Sigmoid colon (tissue), 6 donors: ENCODE measurements at regions not wholly inside any gene's neighbourhood (a gene's known extent, or its start where the extent isn't known, plus 50 kb on each side); places are given as distances from the start of the nearest gene placed in this dataset.

Experiments
- DNase-seq: peaks from one replicate; pipeline ENCODE4 v3.0.0-alpha.2; 2019
- H3K27ac ChIP-seq, 4 donors: fragments of 200-600 bp; sonication (generic); one replicate each; pipeline ENCODE4 v1.5.1; 2016 to 2019; ENCODE audit warnings: mild to moderate bottlenecking in 1 of 4
- H3K27me3 ChIP-seq, 3 donors: fragments of 200-600 bp; sonication (generic); one replicate each; pipeline ENCODE4 v1.5.1; 2019; ENCODE audit warnings: mild to moderate bottlenecking in 1 of 3
- H3K36me3 ChIP-seq, 4 donors: fragments of 200-600 bp; sonication (generic); one replicate each; pipeline ENCODE4 v1.5.1; 2016 to 2019
- H3K4me1 ChIP-seq, 4 donors: fragments of 200-600 bp; sonication (generic); one replicate each; pipeline ENCODE4 v1.5.1; 2017 to 2019
- H3K4me3 ChIP-seq, 4 donors: fragments of 200-600 bp; sonication (generic); one replicate each; pipeline ENCODE4 v1.5.1; 2017 to 2019; ENCODE audit warnings: mild to moderate bottlenecking in 2 of 4, moderate library complexity in 1 of 4
- H3K9me3 ChIP-seq, 4 donors: fragments of 200-600 bp in 3 of 4; sonication (generic) in 3 of 4; one replicate each; pipeline versions ENCODE4 v1.5.1 to v1.6.1; 2013 to 2019
- CTCF ChIP-seq, 4 experiments: fragments of 450-650 bp in 3 of 4; fragments of 200-600 bp in 1 of 4; IDR thresholded peaks; one replicate each; pipeline ENCODE4 v1.5.1; 2016 to 2019; ENCODE audit warnings: antibody characterized with exemption in 4 of 4, mild to moderate bottlenecking in 3 of 4, moderate library complexity in 2 of 4
- EP300 ChIP-seq, 4 donors: sonication (generic); formaldehyde crosslinking; IDR thresholded peaks; one replicate each; pipeline ENCODE4 v1.6.1; 2017; ENCODE audit warnings: antibody characterized with exemption in 4 of 4
- POLR2A ChIP-seq, 2 donors: fragments of 450-650 bp; IDR thresholded peaks; one replicate each; pipeline ENCODE4 v1.6.1; 2016; ENCODE audit warnings: antibody characterized with exemption in 2 of 2, mild to moderate bottlenecking in 2 of 2, moderate library complexity in 2 of 2
- POLR2AphosphoS5 ChIP-seq, 4 donors: sonication (generic); formaldehyde crosslinking; IDR thresholded peaks; one replicate each; pipeline ENCODE4 v1.6.1; 2017; ENCODE audit warnings: antibody characterized with exemption in 4 of 4
- WGBS, 2 donors: extraction: QIAGEN DNeasy Blood & Tissue Kit; methylation state at CpG; one replicate each; pipeline ENCODE4 v1.1.7; 2013; 5-methylcytosine and 5-hydroxymethylcytosine counted together
- intact Hi-C: fragments of 100-400 bp; cut with DNase I; formaldehyde crosslinking; loops from one replicate; pipeline ENCODE4 v1.15.1; 2023
- donor health status: healthy with polysubstance abuse.
- donor health status: healthy.

GRCh38 chr16:74076568-74076967 is 220.0 kb upstream of the PSMD7 start:
- peaks cover 0 to 3% (median 0%) of the 10 kb centered on the region in 4 donors for H3K9me3 ChIP-seq
- H3K27ac ChIP-seq, result no peak overlapping the region
- no peak overlapping the region for H3K4me3 ChIP-seq
- H3K4me1 ChIP-seq, result no peaks in the 10 kb centered on the region
- intact Hi-C loops, result no loop called here
- H3K27me3 ChIP-seq, result no peaks in the 10 kb centered on the region
- 85 to 94% methylated on average over 2 of the region's 2 CpGs for WGBS, 2 donors
- no peaks in the 10 kb centered on the region for H3K36me3 ChIP-seq
- no peak for DNase-seq
- no peak for TF ChIP-seq CTCF (IDR thresholded peaks at IDR 0.05)
- TF ChIP-seq EP300 (IDR thresholded peaks at IDR 0.05), result no peak
- no peak for TF ChIP-seq POLR2AphosphoS5 (IDR thresholded peaks at IDR 0.05)
- TF ChIP-seq POLR2A (IDR thresholded peaks at IDR 0.05), result no peak

- no peaks in the 10 kb centered on the region for H3K4me1 ChIP-seq
- WGBS, 2 donors, result 88 to 92% methylated on average over 4 of the region's 4 CpGs
- TF ChIP-seq POLR2A (IDR thresholded peaks at IDR 0.05), result no peak
- TF ChIP-seq EP300 (IDR thresholded peaks at IDR 0.05), result no peak
- TF ChIP-seq POLR2AphosphoS5 (IDR thresholded peaks at IDR 0.05), result no peak
- TF ChIP-seq CTCF (IDR thresholded peaks at IDR 0.05), result no peak
- intact Hi-C loops, result no loop called here
- H3K36me3 ChIP-seq, result no peaks in the 10 kb centered on the region
- no peak overlapping the region for H3K4me3 ChIP-seq
- peaks cover 0 to 3% (median 0%) of the 10 kb centered on the region in 4 donors for H3K9me3 ChIP-seq
- no peak overlapping the region for H3K27ac ChIP-seq
- no peak for DNase-seq
- no peaks in the 10 kb centered on the region for H3K27me3 ChIP-seq
Measured at GRCh38 chr16:74075393-74075792, 221.2 kb upstream of the PSMD7 start.

GRCh38 chr16:74073456-74073855 is 223.2 kb upstream of the PSMD7 start:
- H3K27ac ChIP-seq, result no peak overlapping the region
- intact Hi-C loops, result no loop called here
- TF ChIP-seq POLR2AphosphoS5 (IDR thresholded peaks at IDR 0.05), result no peak
- no peak for TF ChIP-seq EP300 (IDR thresholded peaks at IDR 0.05)
- no peak for TF ChIP-seq POLR2A (IDR thresholded peaks at IDR 0.05)
- TF ChIP-seq CTCF (IDR thresholded peaks at IDR 0.05), result no peak
- no peaks in the 10 kb centered on the region for H3K36me3 ChIP-seq
- H3K4me1 ChIP-seq, result no peaks in the 10 kb centered on the region
- no peaks in the 10 kb centered on the region for H3K27me3 ChIP-seq
- WGBS, 2 donors, result 94 to 95% methylated on average over 3 of the region's 3 CpGs
- no peak for DNase-seq
- H3K4me3 ChIP-seq, result no peak overlapping the region
- H3K9me3 ChIP-seq, result peaks cover 0 to 3% (median 0%) of the 10 kb centered on the region in 4 donors

- no peaks in the 10 kb centered on the region for H3K4me1 ChIP-seq
- H3K27ac ChIP-seq, result no peak overlapping the region
- 72 to 82% methylated on average over 8 of the region's 8 CpGs for WGBS, 2 donors
- no peaks in the 10 kb centered on the region for H3K27me3 ChIP-seq
- intact Hi-C loops, result no loop called here
- no peaks in the 10 kb centered on the region for H3K36me3 ChIP-seq
- H3K4me3 ChIP-seq, result no peak overlapping the region
- TF ChIP-seq CTCF (IDR thresholded peaks at IDR 0.05) (no peak), POLR2A (IDR thresholded peaks at IDR 0.05) (no peak), POLR2AphosphoS5 (IDR thresholded peaks at IDR 0.05) (no peak), EP300 (IDR thresholded peaks at IDR 0.05) (no peak)
- DNase-seq, result no peak
- peaks cover 0 to 3% (median 0%) of the 10 kb centered on the region in 4 donors for H3K9me3 ChIP-seq
Measured at GRCh38 chr16:74071996-74072535, 224.5 kb upstream of the PSMD7 start.

- Histone ChIP-seq H3K27ac (no peak overlapping the region), H3K27me3 (no peaks in the 10 kb centered on the region), H3K9me3 (no peaks in the 10 kb centered on the region), H3K4me1 (no peaks in the 10 kb centered on the region), H3K36me3 (no peaks in the 10 kb centered on the region), H3K4me3 (no peak overlapping the region)
- intact Hi-C loops, result no loop called here
- TF ChIP-seq POLR2AphosphoS5 (IDR thresholded peaks at IDR 0.05) (no peak), EP300 (IDR thresholded peaks at IDR 0.05) (no peak)
- no peak for DNase-seq
- 67 to 82% methylated on average over 10 of the region's 10 CpGs for WGBS, 2 donors
Measured at GRCh38 chr16:74070237-74070636, 226.4 kb upstream of the PSMD7 start.
